GM12891 (cell line): ENCODE measurements at regions not wholly inside any gene's neighbourhood (a gene's known extent, or its start where the extent isn't known, plus 50 kb on each side); places are given as distances from the start of the nearest gene placed in this dataset.

ENCODE experiments used
- PAX5 ChIP-seq: IDR thresholded peaks from 2 replicates; pipeline ENCODE4 v1.6.1; 2011; ENCODE audit warnings: low read length, moderate library complexity, mild to moderate bottlenecking; ENCODE audit not compliant: insufficient read depth, severe bottlenecking
- POLR2A ChIP-seq: IDR thresholded peaks from 2 replicates; pipeline ENCODE4 v1.6.1; 2011; ENCODE audit warnings: low read depth, low read length, control low read depth
- POLR2AphosphoS5 ChIP-seq: IDR thresholded peaks from 2 replicates; pipeline ENCODE4 v1.6.1; 2011; ENCODE audit warnings: low read depth, low read length, control low read depth
- POU2F2 ChIP-seq: IDR thresholded peaks from 2 replicates; pipeline ENCODE4 v1.6.1; 2011; ENCODE audit warnings: low read depth, mild to moderate bottlenecking, control low read depth, low read length, moderate library complexity
- SPI1 ChIP-seq: IDR thresholded peaks from 2 replicates; pipeline ENCODE4 v1.6.1; 2011; ENCODE audit warnings: low read depth, low read length, control low read depth
- TAF1 ChIP-seq: IDR thresholded peaks from 2 replicates; pipeline ENCODE4 v1.6.1; 2011; ENCODE audit warnings: low read depth, low read length, control low read depth

DNA sequence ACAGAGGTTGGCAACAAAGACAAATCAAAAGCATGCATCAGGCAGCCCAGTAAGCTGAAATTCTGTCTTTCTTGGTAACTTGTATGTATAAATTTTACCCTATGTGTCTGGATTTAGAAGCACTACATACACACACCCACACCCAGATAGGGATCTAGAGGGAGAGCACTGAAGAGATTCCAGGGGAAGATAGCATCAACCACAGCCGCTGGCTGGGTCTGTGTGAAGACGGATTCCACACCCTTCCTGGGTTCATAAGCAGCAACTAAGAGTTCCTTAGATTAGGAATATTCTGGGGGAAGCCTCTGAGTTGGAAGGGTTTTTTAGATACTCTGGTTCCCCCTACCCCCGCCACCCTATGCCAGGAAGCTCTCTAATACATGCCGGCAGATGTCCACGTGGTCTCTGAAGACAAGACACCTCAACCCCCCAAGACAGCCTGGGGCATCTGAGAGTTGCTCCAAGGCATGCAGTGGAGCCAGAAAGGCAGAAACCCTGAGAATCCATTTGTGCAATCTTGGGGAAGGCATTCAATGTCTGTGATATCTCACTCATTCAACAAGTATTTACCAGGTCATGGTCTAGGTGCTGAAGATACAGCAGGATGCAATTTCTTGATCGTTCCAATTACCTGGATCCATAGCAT, 86.4 kb downstream of the NOG start:
- no peak for TF ChIP-seq POLR2A
- no peak for TF ChIP-seq SPI1
- TF ChIP-seq POLR2AphosphoS5, result no peak
- TF ChIP-seq TAF1, result no peak
- TF ChIP-seq POU2F2, result no peak
- TF ChIP-seq PAX5, result no peak
